ENCODE measurements at regions not wholly inside any gene's neighbourhood (a gene's known extent, or its start where the extent isn't known, plus 50 kb on each side); places are given as distances from the start of the nearest gene placed in this dataset.
A peak's percentile ranks its signal among the peaks of the same experiment; 100 is the strongest.

- no peak for DNase-seq (ENCODE audit: low read depth)
These were observed 123.7 kb upstream of the KLF7 start for GRCh38 chr2:207289295-207290018.

- DNase-seq (ENCODE audit: low read depth) = no peak
These were observed 125.3 kb upstream of the KLF7 start for GRCh38 chr2:207290833-207291624.

- no peak for DNase-seq (ENCODE audit: low read depth)
These were observed 126.0 kb upstream of the KLF7 start for GRCh38 chr2:207291625-207292252.

- DNase-seq (ENCODE audit: low read depth) = no peak
These were observed 130.7 kb upstream of the KLF7 start for GRCh38 chr2:207296265-207296948.

- DNase-seq (ENCODE audit: low read depth) = no peak
These were observed 135.1 kb upstream of the KLF7 start for GRCh38 chr2:207300817-207301216.

GRCh38 chr2:207304761-207305160 is 139.0 kb upstream of the KLF7 start:
- no peak for DNase-seq (ENCODE audit: low read depth)

- no peak for DNase-seq (ENCODE audit: low read depth)
These were observed 142.9 kb upstream of the KLF7 start for GRCh38 chr2:207308519-207309224.

GRCh38 chr2:207311316-207312005 is 145.7 kb upstream of the KLF7 start:
- peak; percentile 21 for DNase-seq (ENCODE audit: low read depth)

- no peak for DNase-seq (ENCODE audit: low read depth)
These were observed 146.2 kb upstream of the KLF7 start for GRCh38 chr2:207312006-207312356.

- DNase-seq (ENCODE audit: low read depth) = no peak
These were observed 148.2 kb upstream of the KLF7 start for GRCh38 chr2:207313947-207314346.

GRCh38 chr2:207315131-207315530 is 149.4 kb upstream of the KLF7 start:
- DNase-seq (ENCODE audit: low read depth) = no peak

GRCh38 chr2:207316484-207316883 is 150.7 kb upstream of the KLF7 start:
- no peak for DNase-seq (ENCODE audit: low read depth)

GRCh38 chr2:207316906-207317305 is 151.2 kb upstream of the KLF7 start:
- no peak for DNase-seq (ENCODE audit: low read depth)

- DNase-seq (ENCODE audit: low read depth) = no peak
These were observed 151.7 kb upstream of the KLF7 start for GRCh38 chr2:207317378-207317984.

GRCh38 chr2:207318181-207318628 is 152.5 kb upstream of the KLF7 start:
- DNase-seq (ENCODE audit: low read depth) = no peak

GRCh38 chr2:207319316-207319715 is 153.6 kb upstream of the KLF7 start:
- DNase-seq (ENCODE audit: low read depth) = no peak

- DNase-seq (ENCODE audit: low read depth) = no peak
These were observed 154.8 kb upstream of the KLF7 start for GRCh38 chr2:207320381-207321159.

GRCh38 chr2:207321514-207321913 is 155.8 kb upstream of the KLF7 start:
- DNase-seq (ENCODE audit: low read depth) = no peak

- no peak for DNase-seq (ENCODE audit: low read depth)
These were observed 158.3 kb upstream of the KLF7 start for GRCh38 chr2:207324001-207324400.

- no peak for DNase-seq (ENCODE audit: low read depth)
These were observed 161.8 kb upstream of the KLF7 start for GRCh38 chr2:207327513-207327912.
